ENCODE measurements at regions not wholly inside any gene's neighbourhood (a gene's known extent, or its start where the extent isn't known, plus 50 kb on each side); places are given as distances from the start of the nearest gene placed in this dataset.

DNA sequence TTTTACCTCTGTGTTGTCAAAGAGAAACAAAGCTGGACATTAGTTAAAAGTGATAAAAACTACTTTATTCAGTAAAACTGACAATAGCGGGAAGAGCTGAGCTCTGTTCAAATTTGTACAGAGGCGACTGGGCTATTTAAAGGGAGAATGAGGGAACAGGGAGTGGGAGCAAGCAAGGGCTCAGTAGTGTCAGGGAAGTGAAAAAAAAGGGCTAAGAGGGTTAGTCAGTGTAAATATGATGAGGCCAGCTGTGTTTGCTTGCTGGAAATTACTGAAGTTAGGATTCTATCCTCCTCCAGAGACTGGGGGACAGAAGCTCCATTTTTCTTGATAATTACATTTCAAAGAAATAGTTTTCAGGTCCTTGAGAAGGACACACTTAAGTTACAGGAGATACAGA, 232.5 kb downstream of the SH2D4B start:
- FAIRE-seq (no peak), DNase-seq (ENCODE audit: insufficient read length, low spot score) (no peak)
- TF ChIP-seq POLR2A (IDR thresholded peaks at IDR 0.05; ENCODE audit: low read depth, low read length) (no peak), SPI1 (IDR thresholded peaks at IDR 0.05; ENCODE audit: low read depth, low read length) (no peak), PAX5 (IDR thresholded peaks at IDR 0.05; ENCODE audit: insufficient read depth, low read length, severe bottlenecking) (no peak), TAF1 (IDR thresholded peaks at IDR 0.05; ENCODE audit: low read depth, low read length) (no peak), POLR2AphosphoS5 (IDR thresholded peaks at IDR 0.05; ENCODE audit: low read depth, low read length) (no peak), POU2F2 (IDR thresholded peaks at IDR 0.05; ENCODE audit: low read depth, low read length) (no peak)

DNA sequence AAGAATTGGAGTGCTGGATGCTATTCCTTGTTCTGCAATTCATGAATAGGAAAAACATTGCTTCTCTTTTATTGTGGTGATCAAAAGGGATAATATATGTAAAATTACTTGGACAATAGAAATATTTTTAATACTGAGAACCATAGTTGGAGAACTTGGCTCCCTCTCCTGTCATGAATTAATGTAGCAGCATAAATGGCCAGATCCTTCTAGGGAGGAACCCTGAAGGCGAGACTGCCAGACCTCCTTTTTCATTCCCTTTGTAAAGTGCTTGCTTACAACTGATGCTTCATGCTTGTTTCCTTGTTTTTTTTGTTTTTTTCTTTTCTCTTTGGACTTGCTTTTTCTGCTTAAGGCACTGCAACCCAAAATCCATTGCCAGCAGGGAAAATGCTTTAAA, 233.6 kb downstream of the SH2D4B start:
- FAIRE-seq = no peak
- TF ChIP-seq POLR2A (IDR thresholded peaks at IDR 0.05; ENCODE audit: low read depth, low read length) (no peak), SPI1 (IDR thresholded peaks at IDR 0.05; ENCODE audit: low read depth, low read length) (no peak), PAX5 (IDR thresholded peaks at IDR 0.05; ENCODE audit: insufficient read depth, low read length, severe bottlenecking) (no peak), POU2F2 (IDR thresholded peaks at IDR 0.05; ENCODE audit: low read depth, low read length) (no peak), TAF1 (IDR thresholded peaks at IDR 0.05; ENCODE audit: low read depth, low read length) (no peak), POLR2AphosphoS5 (IDR thresholded peaks at IDR 0.05; ENCODE audit: low read depth, low read length) (no peak)

GRCh38 chr10:80771902-80772555, 234.3 kb downstream of the SH2D4B start:
- FAIRE-seq (no peak), DNase-seq (ENCODE audit: insufficient read length, low spot score) (no peak)
- TF ChIP-seq POLR2A (IDR thresholded peaks at IDR 0.05; ENCODE audit: low read depth, low read length) = no peak
- TF ChIP-seq POU2F2 (IDR thresholded peaks at IDR 0.05; ENCODE audit: low read depth, low read length) = no peak
- TF ChIP-seq POLR2AphosphoS5 (IDR thresholded peaks at IDR 0.05; ENCODE audit: low read depth, low read length) = no peak
- TF ChIP-seq SPI1 (IDR thresholded peaks at IDR 0.05; ENCODE audit: low read depth, low read length) = no peak
- no peak for TF ChIP-seq TAF1 (IDR thresholded peaks at IDR 0.05; ENCODE audit: low read depth, low read length)
- no peak for TF ChIP-seq PAX5 (IDR thresholded peaks at IDR 0.05; ENCODE audit: insufficient read depth, low read length, severe bottlenecking)

More for the DNA sequence above, 233.6 kb downstream of the SH2D4B start:
- DNase-seq (ENCODE audit: insufficient read length, low spot score) = no peak

DNA sequence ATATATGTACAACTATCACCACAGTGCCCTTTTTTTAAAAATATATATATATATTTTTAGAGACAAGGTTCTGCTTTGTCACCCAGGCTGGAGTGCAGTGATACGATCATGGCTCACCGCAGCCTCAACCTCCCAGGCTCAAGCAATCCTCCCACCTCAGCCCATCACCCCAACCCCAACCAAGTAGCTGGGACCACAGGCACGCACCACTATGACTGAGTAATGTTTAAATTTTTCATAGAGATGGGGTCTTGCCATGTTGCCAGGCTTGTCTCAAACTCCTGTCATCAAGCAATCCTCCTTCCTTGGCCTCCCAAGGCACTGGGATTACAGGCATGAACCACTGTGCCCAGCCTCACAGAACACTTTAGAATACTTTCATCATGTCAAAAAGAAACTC, 234.9 kb downstream of the SH2D4B start:
- DNase-seq (ENCODE audit: insufficient read length, low spot score) = no peak
- no peak for TF ChIP-seq POLR2A (IDR thresholded peaks at IDR 0.05; ENCODE audit: low read depth, low read length)
- no peak for TF ChIP-seq SPI1 (IDR thresholded peaks at IDR 0.05; ENCODE audit: low read depth, low read length)
- TF ChIP-seq PAX5 (IDR thresholded peaks at IDR 0.05; ENCODE audit: insufficient read depth, low read length, severe bottlenecking) = no peak
- no peak for TF ChIP-seq POU2F2 (IDR thresholded peaks at IDR 0.05; ENCODE audit: low read depth, low read length)
- no peak for TF ChIP-seq TAF1 (IDR thresholded peaks at IDR 0.05; ENCODE audit: low read depth, low read length)
- TF ChIP-seq POLR2AphosphoS5 (IDR thresholded peaks at IDR 0.05; ENCODE audit: low read depth, low read length) = no peak
- FAIRE-seq = no peak

DNA sequence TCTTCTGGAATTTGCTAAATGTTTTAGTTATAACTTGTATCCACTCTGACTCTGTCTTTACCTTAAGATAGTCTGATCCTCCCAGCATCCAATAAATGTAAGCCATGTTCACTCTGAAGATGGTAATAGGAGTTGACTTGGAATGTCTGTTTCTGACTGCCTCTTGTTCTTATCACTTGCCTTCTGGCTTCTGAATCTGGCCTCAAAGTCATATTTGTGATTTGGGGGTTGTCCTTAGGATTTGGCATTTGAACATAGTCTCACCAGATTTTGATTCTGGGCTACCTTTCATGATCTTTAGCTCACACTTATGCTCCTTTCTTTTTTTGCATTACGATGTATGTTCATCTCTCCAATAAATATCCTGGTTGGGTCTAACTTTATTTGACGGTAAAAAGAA, 247.0 kb downstream of the SH2D4B start:
- TF ChIP-seq POLR2A (IDR thresholded peaks at IDR 0.05; ENCODE audit: low read depth, low read length) (no peak), TAF1 (IDR thresholded peaks at IDR 0.05; ENCODE audit: low read depth, low read length) (no peak), SPI1 (IDR thresholded peaks at IDR 0.05; ENCODE audit: low read depth, low read length) (no peak), POLR2AphosphoS5 (IDR thresholded peaks at IDR 0.05; ENCODE audit: low read depth, low read length) (no peak), PAX5 (IDR thresholded peaks at IDR 0.05; ENCODE audit: insufficient read depth, low read length, severe bottlenecking) (no peak)
- DNase-seq (ENCODE audit: insufficient read length, low spot score) = no peak
- FAIRE-seq = no peak

- FAIRE-seq (no peak), DNase-seq (ENCODE audit: insufficient read length, low spot score) (no peak)
- TF ChIP-seq POLR2A (IDR thresholded peaks at IDR 0.05; ENCODE audit: low read depth, low read length) (no peak), POU2F2 (IDR thresholded peaks at IDR 0.05; ENCODE audit: low read depth, low read length) (no peak), TAF1 (IDR thresholded peaks at IDR 0.05; ENCODE audit: low read depth, low read length) (no peak), SPI1 (IDR thresholded peaks at IDR 0.05; ENCODE audit: low read depth, low read length) (no peak), POLR2AphosphoS5 (IDR thresholded peaks at IDR 0.05; ENCODE audit: low read depth, low read length) (no peak), PAX5 (IDR thresholded peaks at IDR 0.05; ENCODE audit: insufficient read depth, low read length, severe bottlenecking) (no peak)
Measured at GRCh38 chr10:80786322-80786721, 248.6 kb downstream of the SH2D4B start.

- DNase-seq (ENCODE audit: insufficient read length, low spot score) = no peak
- no peak for FAIRE-seq
- no peak for TF ChIP-seq POLR2AphosphoS5 (IDR thresholded peaks at IDR 0.05; ENCODE audit: low read depth, low read length)
- no peak for TF ChIP-seq SPI1 (IDR thresholded peaks at IDR 0.05; ENCODE audit: low read depth, low read length)
- no peak for TF ChIP-seq POU2F2 (IDR thresholded peaks at IDR 0.05; ENCODE audit: low read depth, low read length)
- TF ChIP-seq TAF1 (IDR thresholded peaks at IDR 0.05; ENCODE audit: low read depth, low read length) = no peak
- TF ChIP-seq PAX5 (IDR thresholded peaks at IDR 0.05; ENCODE audit: insufficient read depth, low read length, severe bottlenecking) = no peak
- no peak for TF ChIP-seq POLR2A (IDR thresholded peaks at IDR 0.05; ENCODE audit: low read depth, low read length)
Measured at GRCh38 chr10:80787952-80788351, 250.2 kb downstream of the SH2D4B start.

- TF ChIP-seq POLR2A (IDR thresholded peaks at IDR 0.05; ENCODE audit: low read depth, low read length) (no peak), POU2F2 (IDR thresholded peaks at IDR 0.05; ENCODE audit: low read depth, low read length) (no peak), PAX5 (IDR thresholded peaks at IDR 0.05; ENCODE audit: insufficient read depth, low read length, severe bottlenecking) (no peak), TAF1 (IDR thresholded peaks at IDR 0.05; ENCODE audit: low read depth, low read length) (no peak), POLR2AphosphoS5 (IDR thresholded peaks at IDR 0.05; ENCODE audit: low read depth, low read length) (no peak), SPI1 (IDR thresholded peaks at IDR 0.05; ENCODE audit: low read depth, low read length) (no peak)
- no peak for FAIRE-seq
- DNase-seq (ENCODE audit: insufficient read length, low spot score) = no peak
Measured at GRCh38 chr10:80794994-80795393, 257.3 kb downstream of the SH2D4B start.

DNA sequence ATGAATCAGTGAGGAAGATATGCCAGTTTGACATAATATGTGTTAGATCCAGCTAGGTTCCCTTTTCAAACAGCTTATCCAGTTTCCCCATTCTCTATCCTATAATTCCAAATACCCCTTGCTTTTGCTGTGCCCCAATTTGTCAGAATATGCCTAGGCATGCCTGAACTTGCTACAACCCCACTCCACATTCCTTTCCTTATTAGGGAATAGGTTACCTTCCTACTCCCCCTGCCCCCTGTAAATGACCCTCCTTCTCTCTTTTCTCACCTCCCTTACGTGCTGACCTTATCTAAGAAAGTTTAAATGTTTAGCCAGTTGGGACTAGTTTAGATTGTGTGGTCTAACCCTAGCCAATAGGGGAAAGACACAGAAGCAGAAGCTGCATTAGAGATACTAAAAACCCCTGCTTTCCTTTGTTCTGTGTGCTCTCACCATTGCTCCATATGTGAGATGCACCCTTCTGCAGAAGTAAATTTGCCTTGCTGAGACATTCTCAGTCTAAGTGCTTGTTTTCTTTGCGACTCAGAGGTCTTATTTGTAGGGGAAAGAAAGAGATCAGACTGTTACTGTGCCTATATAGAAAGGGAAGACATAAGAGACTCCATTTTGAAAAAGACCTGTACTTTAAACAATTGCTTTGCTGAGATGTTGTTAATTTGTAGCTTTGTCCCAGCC, 267.8 kb downstream of the SH2D4B start:
- FAIRE-seq (no peak), DNase-seq (ENCODE audit: insufficient read length, low spot score) (no peak)
- no peak for TF ChIP-seq POLR2A (IDR thresholded peaks at IDR 0.05; ENCODE audit: low read depth, low read length)
- no peak for TF ChIP-seq POLR2AphosphoS5 (IDR thresholded peaks at IDR 0.05; ENCODE audit: low read depth, low read length)
- TF ChIP-seq SPI1 (IDR thresholded peaks at IDR 0.05; ENCODE audit: low read depth, low read length) = no peak
- TF ChIP-seq POU2F2 (IDR thresholded peaks at IDR 0.05; ENCODE audit: low read depth, low read length) = no peak
- TF ChIP-seq TAF1 (IDR thresholded peaks at IDR 0.05; ENCODE audit: low read depth, low read length) = no peak
- TF ChIP-seq PAX5 (IDR thresholded peaks at IDR 0.05; ENCODE audit: insufficient read depth, low read length, severe bottlenecking) = no peak

Data from GM12891 (cell line).